NOMO-1 (cell line): ENCODE measurements at regions not wholly inside any gene's neighbourhood (a gene's known extent, or its start where the extent isn't known, plus 50 kb on each side); places are given as distances from the start of the nearest gene placed in this dataset.
"Not testable (repeated sequence)": the region's sequence is repeated elsewhere in the genome, so short reads cannot be mapped to it uniquely, and the experiment has no call there.

Experiments
- DNase-seq, 2 experiments: peaks; one replicate each; lab custom pipeline; 2025; ENCODE audit not compliant: unreplicated experiment in 2 of 2; lab: John Stamatoyannopoulos, UW

- DNase-seq, result no peak
Observed at GRCh38 chr18:9008709-9009635, 93.5 kb upstream of the NDUFV2 start.

DNA sequence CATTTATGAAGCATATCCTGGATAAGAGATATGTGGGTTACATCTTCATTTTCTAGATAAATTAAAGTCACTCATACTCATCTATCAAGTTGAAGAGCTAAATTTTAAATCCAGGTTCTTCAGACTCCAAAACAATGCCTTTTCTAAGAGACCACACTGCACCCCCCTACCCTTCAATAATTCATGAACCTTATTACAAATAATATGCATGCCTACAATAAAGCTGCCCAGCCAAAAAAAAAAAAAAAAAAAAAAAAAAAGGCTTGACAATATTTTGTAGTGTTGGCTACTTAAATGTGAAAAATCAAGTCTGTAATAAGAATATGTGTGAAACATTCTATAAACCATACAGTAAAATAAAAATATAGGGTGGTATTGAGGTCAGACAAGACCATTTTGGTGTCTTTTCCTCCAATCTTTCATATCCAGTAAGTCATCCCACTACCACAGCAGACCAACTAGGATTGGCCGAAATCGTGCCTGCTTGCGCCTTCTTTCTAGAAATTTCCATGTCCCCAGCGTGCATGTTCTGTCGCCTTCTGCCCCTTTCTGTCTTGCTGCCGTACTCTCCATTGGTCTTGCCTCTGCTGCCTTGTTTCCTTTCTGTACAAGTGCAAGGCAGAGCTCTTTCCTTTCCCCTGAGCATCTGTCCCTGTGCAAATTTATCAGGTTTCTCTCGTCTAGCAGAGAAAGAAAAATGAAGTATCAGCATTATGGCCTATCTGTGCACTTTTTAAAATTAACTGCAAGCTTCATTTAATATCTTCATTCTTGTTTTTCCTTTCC lies 92.6 kb upstream of the NDUFV2 start:
- no peak for DNase-seq

- DNase-seq, result no peak
Observed at GRCh38 chr18:9011431-9011830, 91.1 kb upstream of the NDUFV2 start.

DNA sequence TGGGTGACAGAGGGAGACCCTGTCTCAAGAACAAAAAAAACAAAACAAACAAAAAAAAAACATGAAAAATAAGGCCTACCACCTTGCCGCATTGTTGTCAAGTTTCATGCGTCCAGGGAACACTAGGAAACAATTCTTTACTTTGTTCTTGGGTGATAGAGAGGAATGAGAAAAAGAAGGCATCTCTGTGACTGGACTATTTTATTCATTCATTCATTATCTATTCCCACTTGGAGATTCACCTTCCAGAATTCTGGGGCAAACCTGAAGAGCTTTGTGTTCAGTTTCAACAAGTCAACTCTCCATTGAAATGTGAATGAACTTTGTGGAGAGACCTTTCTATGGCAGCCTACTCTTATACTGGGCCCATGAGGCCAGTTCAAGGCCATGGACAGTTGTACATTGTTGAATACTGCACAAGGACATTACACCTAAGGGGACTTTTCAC lies 88.5 kb upstream of the NDUFV2 start:
- DNase-seq, result no peak

DNA sequence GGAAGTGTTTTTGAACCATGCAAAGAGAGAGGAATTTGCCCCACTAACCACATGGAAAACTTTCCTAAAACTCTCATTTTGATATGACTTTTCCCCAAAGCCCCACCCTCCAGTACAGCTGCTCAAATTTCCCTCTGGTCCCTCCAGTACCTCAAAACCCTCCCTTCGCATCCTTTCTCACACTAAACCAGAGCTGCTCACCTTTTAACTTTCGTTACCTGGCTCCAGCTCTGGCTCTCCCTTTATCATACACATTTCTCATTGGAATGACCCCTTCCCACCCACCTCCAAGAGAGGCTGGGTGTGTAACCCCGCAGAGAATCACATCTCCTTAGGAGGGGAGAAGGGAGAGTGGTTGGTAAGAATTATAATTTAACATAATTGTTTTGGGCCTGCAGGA lies 86.8 kb upstream of the NDUFV2 start:
- no peak for DNase-seq

DNA sequence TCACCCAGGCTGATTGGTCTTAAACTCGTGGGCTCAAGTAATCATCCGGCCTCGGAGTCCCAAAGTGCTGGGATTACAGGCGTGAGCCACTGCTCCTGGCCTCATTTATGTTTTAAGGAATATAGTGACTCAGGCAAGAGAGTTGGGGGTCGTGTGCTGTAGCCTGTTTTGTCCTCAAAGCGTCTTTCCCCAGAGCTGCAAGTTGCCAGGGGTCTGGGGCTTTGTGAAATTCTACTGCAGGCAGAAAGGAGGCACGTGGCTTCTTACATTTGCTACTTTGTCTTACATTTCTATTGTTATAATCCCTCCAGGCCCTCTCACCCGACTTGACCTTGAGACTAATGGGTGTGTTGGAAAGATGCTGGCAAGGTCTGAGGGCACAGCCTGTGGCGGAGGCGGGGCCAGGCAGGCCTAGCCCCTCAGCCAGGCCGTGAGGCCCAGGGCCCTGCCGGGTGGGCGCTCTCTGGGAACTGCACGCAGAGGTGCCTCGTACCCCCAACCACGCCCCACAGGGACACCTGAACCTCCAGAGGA lies 85.8 kb upstream of the NDUFV2 start:
- no peak for DNase-seq

DNA sequence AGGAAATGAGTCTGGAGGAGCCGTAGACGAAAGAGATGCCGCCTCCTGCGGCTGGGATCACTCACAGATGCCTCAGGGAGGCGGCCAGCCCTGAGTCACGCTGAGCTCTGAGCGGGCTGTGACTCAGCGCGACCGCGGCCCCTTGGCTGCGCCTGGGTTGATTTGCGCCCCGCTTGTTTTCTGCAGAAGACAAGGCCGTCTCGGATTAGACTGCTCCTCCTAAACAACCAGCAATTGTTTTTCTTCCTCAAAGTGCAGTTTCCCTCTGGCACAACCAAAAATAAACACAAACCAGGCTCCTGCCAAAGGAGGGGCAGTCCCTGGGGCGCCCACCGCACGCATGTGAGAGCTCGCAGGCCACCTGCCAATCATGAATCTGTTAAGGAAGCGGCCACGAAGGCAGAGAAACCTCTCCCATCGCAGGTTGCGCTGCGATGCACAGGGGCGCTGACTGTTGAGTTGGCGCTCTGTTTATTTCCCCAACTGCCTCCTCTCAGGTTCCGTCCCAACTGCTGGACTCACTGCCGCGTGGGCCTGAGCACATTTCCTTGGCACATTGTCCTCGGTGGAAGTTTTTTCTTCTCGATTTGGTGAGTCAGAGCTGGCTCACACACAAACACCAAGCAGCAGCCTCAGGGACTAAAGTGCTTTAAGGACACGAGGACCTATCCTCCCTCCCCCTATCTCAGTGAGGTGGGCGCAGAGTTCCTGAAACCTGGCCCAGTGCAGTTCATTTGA lies 85.2 kb upstream of the NDUFV2 start:
- peak; percentile 76 to 84 for DNase-seq

GRCh38 chr18:9017905-9018227 lies 84.6 kb upstream of the NDUFV2 start:
- DNase-seq, result no peak

- DNase-seq, result no peak
Observed at GRCh38 chr18:9019135-9019534, 83.4 kb upstream of the NDUFV2 start.

DNA sequence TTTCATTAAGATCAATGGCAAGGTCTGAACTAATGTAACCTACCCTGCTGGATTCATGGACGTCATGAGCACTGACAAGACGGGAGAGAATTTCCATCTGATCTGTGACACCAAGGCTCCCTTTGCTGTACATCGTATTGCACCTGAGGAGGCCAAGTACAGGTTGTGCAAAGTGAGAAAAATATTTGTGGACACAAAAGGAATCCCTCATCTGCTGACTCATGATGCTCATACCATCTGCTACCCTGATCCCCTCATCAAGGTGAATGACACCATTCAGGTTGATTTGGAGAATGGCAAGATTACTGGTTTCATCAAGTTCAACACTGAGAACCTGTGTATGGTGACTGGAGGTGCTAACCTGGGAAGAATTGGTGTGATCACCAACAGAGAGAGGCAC lies 82.3 kb upstream of the NDUFV2 start:
- DNase-seq, result no peak

DNA sequence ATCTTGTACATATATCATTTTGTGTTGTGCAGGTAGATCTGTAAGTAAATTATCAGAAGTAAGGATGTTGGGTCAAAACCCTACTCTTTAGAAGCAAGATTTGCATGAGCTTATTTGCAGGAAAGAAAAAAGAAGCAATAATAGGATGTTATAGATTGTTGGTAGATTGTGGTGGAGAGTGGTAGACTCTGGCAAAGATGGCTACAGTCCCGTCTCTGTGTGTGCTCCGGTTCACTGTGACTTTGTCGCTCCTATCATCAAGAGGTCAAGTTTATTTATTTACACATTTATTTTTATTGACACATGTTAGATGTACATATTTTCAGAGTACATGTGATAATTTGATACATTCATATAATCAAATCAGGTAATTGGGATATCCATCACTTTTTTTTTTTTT lies 81.0 kb upstream of the NDUFV2 start:
- DNase-seq, result no peak

DNA sequence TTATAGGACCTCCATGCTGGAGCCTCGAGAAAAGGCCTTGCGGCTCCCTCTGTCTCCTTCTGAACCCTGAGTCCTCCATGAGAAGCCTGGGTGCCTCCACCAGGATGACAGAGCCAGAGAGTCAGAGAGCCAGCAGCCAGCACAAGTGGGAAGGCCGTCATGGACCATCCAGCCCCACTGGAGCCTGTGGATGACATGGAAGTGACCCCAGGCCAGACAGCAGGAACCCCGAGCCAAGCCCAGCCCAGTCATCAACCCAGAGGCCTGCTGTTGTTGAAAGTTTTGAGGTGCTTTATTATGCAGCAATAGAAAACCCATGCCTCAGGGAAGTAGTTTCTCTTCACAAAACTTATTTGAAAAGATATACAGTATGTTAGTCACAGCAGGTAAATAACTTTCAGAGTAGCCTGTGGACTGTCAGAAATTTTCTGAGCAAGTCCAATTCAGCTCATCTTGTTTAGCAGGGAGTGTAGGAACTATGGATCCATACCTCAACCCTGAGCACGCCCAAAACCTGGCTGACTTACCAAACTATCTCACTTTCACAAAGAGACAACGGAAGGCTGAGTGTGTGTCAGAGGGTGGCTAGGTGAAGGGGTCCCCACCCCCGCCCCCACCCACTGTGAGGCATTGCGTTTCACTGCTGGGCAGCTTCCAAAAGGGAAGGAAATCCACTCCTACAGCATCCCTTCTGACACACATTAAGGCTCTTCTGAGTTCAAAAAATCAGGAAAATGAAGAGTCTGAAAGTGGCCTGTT lies 79.9 kb upstream of the NDUFV2 start:
- no peak for DNase-seq

DNA sequence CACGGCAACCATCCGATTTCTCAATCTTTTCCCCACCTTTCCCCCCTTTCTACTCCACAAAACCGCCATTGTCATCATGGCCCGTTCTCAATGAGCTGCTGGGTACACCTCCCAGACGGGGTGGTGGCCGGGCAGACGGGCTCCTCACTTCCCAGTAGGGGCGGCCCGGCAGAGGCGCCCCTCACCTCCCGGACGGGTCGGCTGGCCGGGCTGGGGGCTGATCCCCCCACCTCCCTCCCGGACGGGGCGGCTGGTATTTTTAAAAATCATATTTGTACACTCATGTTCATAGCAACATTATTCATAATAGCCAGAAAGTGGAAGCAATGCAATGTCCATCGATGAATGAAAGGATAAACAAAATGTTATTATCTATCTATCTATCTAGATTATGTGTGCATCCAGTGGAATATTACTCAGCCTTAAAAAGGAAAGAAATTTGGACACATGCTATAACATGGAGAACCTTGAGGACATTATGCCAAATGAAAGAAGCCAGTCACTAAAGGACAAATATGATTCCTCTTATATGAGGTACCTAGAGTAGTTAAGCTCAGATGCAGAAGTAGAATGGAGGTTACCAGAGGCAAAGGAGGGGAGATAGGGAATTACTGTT lies 78.4 kb upstream of the NDUFV2 start:
- DNase-seq, result not testable (repeated sequence)

GRCh38 chr18:9025091-9025838 lies 77.2 kb upstream of the NDUFV2 start:
- DNase-seq, result no peak

GRCh38 chr18:9029131-9029530 lies 73.4 kb upstream of the NDUFV2 start:
- no peak for DNase-seq

DNA sequence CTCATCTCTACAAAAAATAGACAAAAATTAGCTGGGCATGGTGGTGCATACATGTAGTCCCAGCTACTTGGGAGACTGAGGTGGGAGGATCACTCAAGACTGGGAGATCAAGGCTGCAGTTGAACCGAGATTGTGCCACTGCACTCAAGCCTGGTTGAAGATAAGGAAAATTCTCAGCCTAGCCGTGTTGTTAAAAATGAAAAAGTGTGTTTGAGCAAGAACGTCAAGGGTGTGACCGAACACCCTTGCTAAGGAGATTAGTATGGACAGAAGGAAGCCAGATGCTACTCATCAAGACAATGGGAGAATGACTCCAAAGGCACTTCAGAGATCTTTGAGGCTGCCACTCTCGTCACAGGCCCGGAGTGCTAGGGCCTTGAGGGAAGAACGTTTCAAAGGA lies 70.0 kb upstream of the NDUFV2 start:
- DNase-seq, result no peak

GRCh38 chr18:9038277-9038871 lies 64.1 kb upstream of the NDUFV2 start:
- DNase-seq, result no peak

DNA sequence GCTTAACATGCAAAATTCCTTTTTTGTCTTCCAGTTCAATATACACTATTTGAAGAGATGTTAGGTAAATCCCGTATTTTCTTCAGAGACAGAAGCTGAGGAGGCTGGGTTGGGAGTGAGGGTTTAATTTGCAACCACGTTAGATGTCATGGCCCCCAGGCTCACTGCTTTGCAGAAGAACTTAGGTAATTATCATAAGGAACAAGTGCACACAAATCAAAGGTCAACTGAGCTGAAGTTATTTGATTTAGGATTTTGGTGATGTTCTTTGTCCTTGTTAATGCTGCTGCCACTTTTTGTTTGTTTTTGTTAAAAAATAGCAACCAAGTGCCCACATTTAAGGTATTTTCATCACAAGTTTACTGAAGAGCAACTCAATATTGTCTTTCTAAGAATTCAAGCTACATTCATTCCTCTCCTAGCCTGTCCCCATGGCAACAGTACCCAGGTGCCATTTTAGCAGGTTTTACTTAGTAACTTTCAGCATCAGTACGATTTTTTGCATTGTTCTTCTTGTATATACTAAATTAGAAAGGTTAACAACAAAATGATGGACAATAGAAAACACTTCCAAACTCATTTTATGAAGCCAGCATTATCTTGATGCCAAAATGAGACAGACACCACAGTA lies 62.9 kb upstream of the NDUFV2 start:
- DNase-seq, result no peak
